Panc1 (cell line): ENCODE measurements at regions not wholly inside any gene's neighbourhood (a gene's known extent, or its start where the extent isn't known, plus 50 kb on each side); places are given as distances from the start of the nearest gene placed in this dataset.

Experiments
- ATAC-seq: fragments of 200-7000 bp; cut with Tn5 transposase; 2 replicates; pipeline ENCODE4 v1.9.1; 2020; ENCODE audit warnings: mild to moderate bottlenecking, moderate library complexity
- BruUV-seq: library from RNA; stranded (reverse); fragments of 400-500 nt; replicated peaks from 2 replicates; lab custom pipeline; 2021; lab: Mats Ljungman, UMichigan
- CTCF ChIA-PET: fragments of 300-600 bp; sonication (Branson Sonifier 250); formaldehyde crosslinking; loops from one replicate; lab custom pipeline; 2022; ENCODE audit warnings: antibody characterized with exemption; lab: Charles Lee
- POLR2A ChIA-PET: fragments of 300-600 bp; sonication (Branson Sonifier 250); formaldehyde crosslinking; loops from one replicate; lab custom pipeline; 2022; ENCODE audit warnings: antibody characterized with exemption; lab: Charles Lee
- DNase-seq: peaks from one replicate; pipeline ENCODE4 v3.0.0-alpha.2; 2010; ENCODE audit warnings: low read depth, low spot score
- H3K27ac ChIP-seq: 2 replicates; pipeline ENCODE4 v1.5.1; 2011; ENCODE audit warnings: mild to moderate bottlenecking, low read length, inconsistent platforms
- H3K27me3 ChIP-seq: fragments of 200-500 bp; sonication (Bioruptor generic); 2 replicates; pipeline ENCODE4 v1.6.0; 2014; ENCODE audit warnings: low read length, inconsistent platforms; ENCODE audit not compliant: control insufficient read depth, insufficient read depth
- H3K36me3 ChIP-seq: fragments of 200-500 bp; sonication (Bioruptor generic); 2 replicates; pipeline ENCODE4 v1.5.1; 2014; ENCODE audit warnings: inconsistent platforms, mild to moderate bottlenecking, low read length, moderate library complexity; ENCODE audit not compliant: control insufficient read depth, insufficient read depth
- H3K4me1 ChIP-seq: 2 replicates; pipeline ENCODE4 v1.5.1; 2011; ENCODE audit warnings: inconsistent platforms, mild to moderate bottlenecking, low read length, moderate library complexity; ENCODE audit not compliant: control insufficient read depth, insufficient read depth
- H3K4me3 ChIP-seq, 2 experiments: 2 replicates each; pipeline ENCODE4 v1.5.1; 2011 to 2012; ENCODE audit warnings: low read depth in 2 of 2, low read length in 2 of 2, mild to moderate bottlenecking in 2 of 2, inconsistent platforms in 1 of 2, moderate library complexity in 1 of 2
- H3K9me3 ChIP-seq: fragments of 200-500 bp; sonication (Bioruptor generic); 2 replicates; pipeline ENCODE4 v1.5.1; 2014; ENCODE audit warnings: low read depth, mild to moderate bottlenecking, inconsistent platforms, low read length, moderate library complexity; ENCODE audit not compliant: control insufficient read depth, insufficient read depth
- POLR2AphosphoS5 ChIP-seq: IDR thresholded peaks from 2 replicates; pipeline ENCODE4 v1.6.1; 2012; ENCODE audit warnings: mild to moderate bottlenecking, low read depth, low read length, moderate library complexity
- REST ChIP-seq, 2 experiments: IDR thresholded peaks; 2 replicates each; pipeline ENCODE4 v1.6.1; 2011 to 2012; ENCODE audit warnings: low read depth in 2 of 2, control low read depth in 1 of 2, low read length in 1 of 2, mild to moderate bottlenecking in 1 of 2, moderate library complexity in 1 of 2; ENCODE audit not compliant: insufficient read depth in 1 of 2
- SIN3A ChIP-seq: IDR thresholded peaks from 2 replicates; pipeline ENCODE4 v1.6.1; 2012; ENCODE audit warnings: low read depth, mild to moderate bottlenecking, low read length, moderate library complexity, borderline replicate concordance; ENCODE audit not compliant: insufficient read depth
- TCF7L2 ChIP-seq: IDR thresholded peaks from 2 replicates; pipeline ENCODE4 v1.6.1; 2011; ENCODE audit warnings: mild to moderate bottlenecking, low read depth, low read length, inconsistent platforms
- in situ Hi-C: cut with HindIII; loops from 2 replicates; pipeline ENCODE4 v1.10.0; 2016; ENCODE audit warnings: low sequenced_read_pairs, low pct_unique_long_range_greater_than_20kb
- intact Hi-C: fragments of 100-400 bp; cut with micrococcal nuclease; formaldehyde crosslinking; loops from one replicate; pipeline ENCODE4 v1.10.0; 2022; ENCODE audit not compliant: unreplicated experiment
- TF ChIP-seq, protein P1 (sequence below): fragments of 450-650 bp; IDR thresholded peaks from 2 replicates; pipeline ENCODE4 v1.5.1; 2017; ENCODE audit warnings: mild to moderate bottlenecking

GRCh38 chr9:89724659-89725058 is 119.8 kb downstream of the GADD45G start:
- ChIA-PET POLR2A (no interaction called here), CTCF (no interaction called here)
- DNase-seq = no peak
- intact Hi-C loops (no loop called here), in situ Hi-C loops (no loop called here)
- no peaks in the 10 kb centered on the region for H3K36me3 ChIP-seq
- BruUV-seq = no TSS peak
- H3K9me3 ChIP-seq = no peaks in the 10 kb centered on the region
- no peak overlapping the region for H3K4me3 ChIP-seq
- no peaks in the 10 kb centered on the region for H3K4me1 ChIP-seq
- no peak for TF ChIP-seq REST (IDR thresholded peaks at IDR 0.05; ENCODE audit: insufficient read depth in 1 of 2, low read depth in 2 of 2, low read length in 1 of 2)
- TF ChIP-seq, protein P1, sequence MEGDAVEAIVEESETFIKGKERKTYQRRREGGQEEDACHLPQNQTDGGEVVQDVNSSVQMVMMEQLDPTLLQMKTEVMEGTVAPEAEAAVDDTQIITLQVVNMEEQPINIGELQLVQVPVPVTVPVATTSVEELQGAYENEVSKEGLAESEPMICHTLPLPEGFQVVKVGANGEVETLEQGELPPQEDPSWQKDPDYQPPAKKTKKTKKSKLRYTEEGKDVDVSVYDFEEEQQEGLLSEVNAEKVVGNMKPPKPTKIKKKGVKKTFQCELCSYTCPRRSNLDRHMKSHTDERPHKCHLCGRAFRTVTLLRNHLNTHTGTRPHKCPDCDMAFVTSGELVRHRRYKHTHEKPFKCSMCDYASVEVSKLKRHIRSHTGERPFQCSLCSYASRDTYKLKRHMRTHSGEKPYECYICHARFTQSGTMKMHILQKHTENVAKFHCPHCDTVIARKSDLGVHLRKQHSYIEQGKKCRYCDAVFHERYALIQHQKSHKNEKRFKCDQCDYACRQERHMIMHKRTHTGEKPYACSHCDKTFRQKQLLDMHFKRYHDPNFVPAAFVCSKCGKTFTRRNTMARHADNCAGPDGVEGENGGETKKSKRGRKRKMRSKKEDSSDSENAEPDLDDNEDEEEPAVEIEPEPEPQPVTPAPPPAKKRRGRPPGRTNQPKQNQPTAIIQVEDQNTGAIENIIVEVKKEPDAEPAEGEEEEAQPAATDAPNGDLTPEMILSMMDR = no peak
- no peak for TF ChIP-seq POLR2AphosphoS5
- no peak for TF ChIP-seq TCF7L2
- TF ChIP-seq SIN3A = no peak
- no peak overlapping the region for H3K27ac ChIP-seq
- ATAC-seq = no peak
- no peaks in the 10 kb centered on the region for H3K27me3 ChIP-seq

DNA sequence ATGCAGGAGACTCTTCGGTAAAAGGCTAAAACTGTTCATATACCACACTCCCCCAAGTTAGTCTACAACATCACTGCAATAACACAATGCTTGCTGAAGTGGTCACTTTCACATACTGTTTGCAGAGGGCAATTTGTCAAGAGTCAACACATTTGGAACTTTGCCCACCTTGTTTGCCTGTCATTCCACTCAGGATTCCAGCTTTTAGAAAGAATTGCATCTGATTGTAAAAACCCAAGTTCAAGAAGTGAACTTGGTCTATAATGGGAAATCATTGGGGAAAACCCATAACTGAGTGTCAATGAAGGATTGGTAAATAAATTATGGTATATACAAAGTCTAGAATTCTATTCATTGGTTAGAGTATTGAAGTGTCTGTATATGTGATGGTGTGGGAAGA is 120.5 kb downstream of the GADD45G start:
- Histone ChIP-seq H3K36me3 (no peaks in the 10 kb centered on the region), H3K27me3 (no peaks in the 10 kb centered on the region), H3K4me1 (no peaks in the 10 kb centered on the region), H3K4me3 (no peak overlapping the region), H3K9me3 (no peaks in the 10 kb centered on the region), H3K27ac (no peak overlapping the region)
- in situ Hi-C loops (no loop called here), intact Hi-C loops (no loop called here)
- no TSS peak for BruUV-seq
- CTCF ChIA-PET = no interaction called here
- ATAC-seq (no peak), DNase-seq (no peak)
- TF ChIP-seq POLR2AphosphoS5 = no peak
- no peak for TF ChIP-seq REST (IDR thresholded peaks at IDR 0.05; ENCODE audit: insufficient read depth in 1 of 2, low read depth in 2 of 2, low read length in 1 of 2)
- no peak for TF ChIP-seq SIN3A
- TF ChIP-seq, protein P1 = no peak
- no peak for TF ChIP-seq TCF7L2
- POLR2A ChIA-PET = no interaction called here
